DOHH2 (cell line): ENCODE measurements at regions not wholly inside any gene's neighbourhood (a gene's known extent, or its start where the extent isn't known, plus 50 kb on each side); places are given as distances from the start of the nearest gene placed in this dataset.

Experiments
- H3F3A ChIP-seq: fragments of 200-600 bp; sonication (generic), shearing (Covaris generic); 2 replicates; pipeline ENCODE4 v1.6.0; 2016; ENCODE audit warnings: antibody characterized with exemption, mild to moderate bottlenecking; ENCODE audit not compliant: control insufficient read depth, insufficient read depth
- H3K27ac ChIP-seq: fragments of 200-600 bp; sonication (generic); 2 replicates; pipeline ENCODE4 v1.5.1; 2014; ENCODE audit warnings: low read depth, mild to moderate bottlenecking, low read length, moderate library complexity
- H3K27me3 ChIP-seq: fragments of 200-600 bp; sonication (generic); 2 replicates; pipeline ENCODE4 v1.6.1; 2014; ENCODE audit warnings: mild to moderate bottlenecking, low read length, mixed read lengths; ENCODE audit not compliant: control insufficient read depth
- H3K36me3 ChIP-seq: fragments of 200-600 bp; sonication (generic); 2 replicates; pipeline ENCODE4 v1.6.1; 2014; ENCODE audit warnings: mild to moderate bottlenecking, low read length, moderate library complexity, mixed read lengths; ENCODE audit not compliant: control insufficient read depth
- H3K4me1 ChIP-seq: fragments of 200-600 bp; sonication (generic); 2 replicates; pipeline ENCODE4 v1.6.1; 2014; ENCODE audit warnings: mild to moderate bottlenecking, low read length, mixed read lengths; ENCODE audit not compliant: control insufficient read depth
- H3K4me2 ChIP-seq: fragments of 200-600 bp; sonication (generic); 2 replicates; pipeline ENCODE4 v1.6.0; 2014; ENCODE audit warnings: mild to moderate bottlenecking, low read length, moderate library complexity
- H3K4me3 ChIP-seq: fragments of 200-600 bp; sonication (generic); 2 replicates; pipeline ENCODE4 v1.5.1; 2014; ENCODE audit warnings: mild to moderate bottlenecking, low read length, mixed read lengths
- H3K79me2 ChIP-seq: fragments of 200-600 bp; sonication (generic); 2 replicates; pipeline ENCODE4 v1.6.1; 2014; ENCODE audit warnings: mild to moderate bottlenecking, low read length, mixed read lengths; ENCODE audit not compliant: control insufficient read depth
- H3K9me2 ChIP-seq: fragments of 200-600 bp; sonication (generic); replicated peaks from 2 replicates; pipeline ENCODE4 v1.6.1; 2014; ENCODE audit warnings: mild to moderate bottlenecking, low read length, mixed read lengths; ENCODE audit not compliant: control insufficient read depth
- H3K9me3 ChIP-seq: fragments of 200-600 bp; sonication (generic); 2 replicates; pipeline ENCODE4 v1.6.1; 2014; ENCODE audit warnings: antibody characterized with exemption, low read length, mixed read lengths; ENCODE audit not compliant: control insufficient read depth, insufficient read depth
- H4K20me1 ChIP-seq: fragments of 200-600 bp; sonication (generic); 2 replicates; pipeline ENCODE4 v1.6.0; 2014; ENCODE audit warnings: low read depth, mild to moderate bottlenecking, antibody characterized with exemption, low read length, moderate library complexity; ENCODE audit not compliant: control insufficient read depth, insufficient read depth
- EZH2phosphoT487 ChIP-seq: fragments of 200-600 bp; sonication (generic); IDR thresholded peaks from 2 replicates; pipeline ENCODE4 v1.6.1; 2017; ENCODE audit warnings: borderline replicate concordance, mild to moderate bottlenecking, antibody characterized with exemption, low read length, moderate library complexity, mixed read lengths
- TF ChIP-seq, protein P1 (sequence below): fragments of 200-600 bp; sonication (generic); IDR thresholded peaks from one replicate; pipeline ENCODE4 v1.5.1; 2014; ENCODE audit warnings: antibody characterized with exemption, mild to moderate bottlenecking, low read depth, low read length; ENCODE audit not compliant: poor library complexity, severe bottlenecking

DNA sequence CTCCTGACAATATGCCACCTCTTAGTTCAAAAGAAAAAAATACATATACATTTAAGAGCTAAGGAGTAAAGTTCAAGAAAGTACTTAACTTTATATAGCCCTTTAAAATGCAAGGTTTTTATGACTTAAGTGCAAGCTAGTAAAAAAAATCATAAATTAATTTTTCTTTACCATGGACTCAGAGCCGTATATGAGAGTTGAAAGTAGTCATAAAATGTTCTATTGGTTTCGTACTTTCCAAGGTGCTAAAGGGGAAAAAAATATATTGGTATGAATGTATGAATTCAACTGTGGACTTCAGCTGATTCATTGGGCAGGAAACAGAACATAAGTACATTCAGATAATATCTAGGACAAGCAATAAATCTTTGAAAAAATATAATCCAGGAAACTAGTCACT lies 869.8 kb upstream of the AGA start:
- Histone ChIP-seq H3K36me3 (no peaks in the 10 kb centered on the region), H3K9me2 (no peaks in the 10 kb centered on the region), H3K4me1 (no peaks in the 10 kb centered on the region), H3K4me2 (no peak overlapping the region), H3F3A (no peaks in the 10 kb centered on the region), H3K27me3 (no peaks in the 10 kb centered on the region), H3K4me3 (no peak overlapping the region), H3K27ac (no peak overlapping the region), H3K79me2 (no peaks in the 10 kb centered on the region), H3K9me3 (no peaks in the 10 kb centered on the region), H4K20me1 (no peaks in the 10 kb centered on the region)
- TF ChIP-seq EZH2phosphoT487, result no peak
- TF ChIP-seq, protein P1, sequence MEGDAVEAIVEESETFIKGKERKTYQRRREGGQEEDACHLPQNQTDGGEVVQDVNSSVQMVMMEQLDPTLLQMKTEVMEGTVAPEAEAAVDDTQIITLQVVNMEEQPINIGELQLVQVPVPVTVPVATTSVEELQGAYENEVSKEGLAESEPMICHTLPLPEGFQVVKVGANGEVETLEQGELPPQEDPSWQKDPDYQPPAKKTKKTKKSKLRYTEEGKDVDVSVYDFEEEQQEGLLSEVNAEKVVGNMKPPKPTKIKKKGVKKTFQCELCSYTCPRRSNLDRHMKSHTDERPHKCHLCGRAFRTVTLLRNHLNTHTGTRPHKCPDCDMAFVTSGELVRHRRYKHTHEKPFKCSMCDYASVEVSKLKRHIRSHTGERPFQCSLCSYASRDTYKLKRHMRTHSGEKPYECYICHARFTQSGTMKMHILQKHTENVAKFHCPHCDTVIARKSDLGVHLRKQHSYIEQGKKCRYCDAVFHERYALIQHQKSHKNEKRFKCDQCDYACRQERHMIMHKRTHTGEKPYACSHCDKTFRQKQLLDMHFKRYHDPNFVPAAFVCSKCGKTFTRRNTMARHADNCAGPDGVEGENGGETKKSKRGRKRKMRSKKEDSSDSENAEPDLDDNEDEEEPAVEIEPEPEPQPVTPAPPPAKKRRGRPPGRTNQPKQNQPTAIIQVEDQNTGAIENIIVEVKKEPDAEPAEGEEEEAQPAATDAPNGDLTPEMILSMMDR, result no peak

DNA sequence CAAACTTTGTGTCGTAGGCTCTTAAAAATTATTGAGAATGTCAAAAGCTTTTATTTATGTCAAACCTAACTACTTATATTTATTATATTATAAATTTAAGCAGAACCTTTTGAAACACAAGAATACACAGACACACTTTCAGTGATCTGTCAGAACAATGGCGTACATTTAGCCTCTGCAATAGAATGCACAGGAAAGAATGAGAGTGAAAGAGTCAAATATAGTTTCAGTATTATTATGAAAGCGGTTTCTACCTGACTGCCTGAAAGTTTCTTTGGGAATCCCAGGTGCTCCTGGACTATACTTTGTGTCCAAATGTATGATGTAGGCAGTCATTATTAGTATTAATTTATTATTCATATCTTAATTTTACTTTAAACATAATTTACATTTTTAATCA lies 872.0 kb upstream of the AGA start:
- H3K9me3 ChIP-seq, result 0 out of 2 replicates have a peak, but pooled peaks cover under 1% of the 10 kb centered on the region
- no peaks in the 10 kb centered on the region for H3K4me1 ChIP-seq
- no peaks in the 10 kb centered on the region for H3K9me2 ChIP-seq
- H3F3A ChIP-seq, result no peaks in the 10 kb centered on the region
- no peak overlapping the region for H3K4me3 ChIP-seq
- TF ChIP-seq, protein P1, result no peak
- TF ChIP-seq EZH2phosphoT487, result no peak
- no peak overlapping the region for H3K27ac ChIP-seq
- no peaks in the 10 kb centered on the region for H3K79me2 ChIP-seq
- no peaks in the 10 kb centered on the region for H3K36me3 ChIP-seq
- no peaks in the 10 kb centered on the region for H4K20me1 ChIP-seq
- H3K27me3 ChIP-seq, result no peaks in the 10 kb centered on the region
- no peak overlapping the region for H3K4me2 ChIP-seq

- Histone ChIP-seq H3F3A (no peaks in the 10 kb centered on the region), H3K36me3 (no peaks in the 10 kb centered on the region), H3K27me3 (no peaks in the 10 kb centered on the region), H4K20me1 (no peaks in the 10 kb centered on the region), H3K79me2 (no peaks in the 10 kb centered on the region), H3K27ac (no peak overlapping the region), H3K4me2 (no peak overlapping the region), H3K9me3 (peaks cover 3% of the 10 kb centered on the region; the same call in 1 of the 2 replicates), H3K9me2 (no peaks in the 10 kb centered on the region), H3K4me3 (no peak overlapping the region), H3K4me1 (no peaks in the 10 kb centered on the region)
- TF ChIP-seq, protein P1, result no peak
- TF ChIP-seq EZH2phosphoT487, result no peak
Measured at GRCh38 chr4:178316211-178316610, 874.0 kb upstream of the AGA start.
